H54 (cell line): ENCODE measurements at regions not wholly inside any gene's neighbourhood (a gene's known extent, or its start where the extent isn't known, plus 50 kb on each side); places are given as distances from the start of the nearest gene placed in this dataset.

Source experiments
- DNase-seq: peaks from one replicate; pipeline ENCODE4 v3.0.0; 2011; ENCODE audit warnings: low spot score, mixed read lengths; ENCODE audit not compliant: insufficient read length
- FAIRE-seq: peaks from 3 replicates; lab custom pipeline; 2011; peaks lifted over from hg19 to GRCh38; lab: Jason Lieb, UNC
- POLR2A ChIP-seq: IDR thresholded peaks from 2 replicates; pipeline ENCODE4 v1.6.1; 2011; ENCODE audit warnings: low read depth, mild to moderate bottlenecking, low read length

GRCh38 chr3:74121761-74122160, 492.7 kb downstream of the CNTN3 start:
- TF ChIP-seq POLR2A, result no peak
- DNase-seq (no peak), FAIRE-seq (no peak)

- TF ChIP-seq POLR2A, result no peak
- FAIRE-seq, result no peak
Measured at GRCh38 chr3:74119221-74119620, 494.5 kb upstream of the PDZRN3 start.

GRCh38 chr3:74115906-74116305, 491.2 kb upstream of the PDZRN3 start:
- FAIRE-seq (no peak), DNase-seq (no peak)
- TF ChIP-seq POLR2A, result no peak

More at GRCh38 chr3:74119221-74119620, 494.5 kb upstream of the PDZRN3 start:
- no peak for DNase-seq

GRCh38 chr3:74107451-74107850, 482.7 kb upstream of the PDZRN3 start:
- DNase-seq (no peak), FAIRE-seq (no peak)
- no peak for TF ChIP-seq POLR2A

- no peak for TF ChIP-seq POLR2A
Measured at GRCh38 chr3:74106925-74107324, 482.2 kb upstream of the PDZRN3 start.

GRCh38 chr3:74091204-74091603, 466.5 kb upstream of the PDZRN3 start:
- no peak for FAIRE-seq
- no peak for DNase-seq
- no peak for TF ChIP-seq POLR2A

More at GRCh38 chr3:74106925-74107324, 482.2 kb upstream of the PDZRN3 start:
- FAIRE-seq (no peak), DNase-seq (no peak)

- FAIRE-seq (no peak), DNase-seq (no peak)
- TF ChIP-seq POLR2A, result no peak
Measured at GRCh38 chr3:74089814-74090213, 465.1 kb upstream of the PDZRN3 start.

GRCh38 chr3:74080056-74080461, 455.3 kb upstream of the PDZRN3 start:
- DNase-seq (no peak), FAIRE-seq (no peak)
- TF ChIP-seq POLR2A, result no peak

GRCh38 chr3:74075241-74075640, 450.5 kb upstream of the PDZRN3 start:
- TF ChIP-seq POLR2A, result no peak
- DNase-seq (no peak), FAIRE-seq (no peak)

GRCh38 chr3:74074700-74075099, 450.0 kb upstream of the PDZRN3 start:
- no peak for DNase-seq
- TF ChIP-seq POLR2A, result no peak
- FAIRE-seq, result no peak

GRCh38 chr3:74067296-74067695, 442.6 kb upstream of the PDZRN3 start:
- DNase-seq (no peak), FAIRE-seq (no peak)
- TF ChIP-seq POLR2A, result no peak

GRCh38 chr3:74066456-74066855, 441.7 kb upstream of the PDZRN3 start:
- FAIRE-seq, result no peak
- no peak for DNase-seq
- no peak for TF ChIP-seq POLR2A

GRCh38 chr3:74059923-74060600, 435.3 kb upstream of the PDZRN3 start:
- DNase-seq (no peak), FAIRE-seq (no peak)
- TF ChIP-seq POLR2A, result no peak

GRCh38 chr3:74059301-74059922, 434.7 kb upstream of the PDZRN3 start:
- no peak for TF ChIP-seq POLR2A
- FAIRE-seq, result no peak
- no peak for DNase-seq

GRCh38 chr3:74057169-74057568, 432.4 kb upstream of the PDZRN3 start:
- DNase-seq (no peak), FAIRE-seq (no peak)
- TF ChIP-seq POLR2A, result no peak
